ENCODE measurements at regions not wholly inside any gene's neighbourhood (a gene's known extent, or its start where the extent isn't known, plus 50 kb on each side); places are given as distances from the start of the nearest gene placed in this dataset.

- H3K4me3 ChIP-seq = no peak overlapping the region
- H3K36me3 ChIP-seq = no peaks in the 10 kb centered on the region
- DNase-seq (ENCODE audit: low read depth in 1 of 2, low spot score in 2 of 2) = no peak
- peaks cover 4% of the 10 kb centered on the region; the same call in 1 of the 2 replicates for H3K9me3 ChIP-seq (replicated peaks)
- H3K27me3 ChIP-seq (replicated peaks) = no peaks in the 10 kb centered on the region
- no peak overlapping the region for H3K27ac ChIP-seq
- no peaks in the 10 kb centered on the region for H3K4me1 ChIP-seq (replicated peaks)
Measured at GRCh38 chr10:10211409-10211808, 806.3 kb upstream of the CELF2 start.

DNA sequence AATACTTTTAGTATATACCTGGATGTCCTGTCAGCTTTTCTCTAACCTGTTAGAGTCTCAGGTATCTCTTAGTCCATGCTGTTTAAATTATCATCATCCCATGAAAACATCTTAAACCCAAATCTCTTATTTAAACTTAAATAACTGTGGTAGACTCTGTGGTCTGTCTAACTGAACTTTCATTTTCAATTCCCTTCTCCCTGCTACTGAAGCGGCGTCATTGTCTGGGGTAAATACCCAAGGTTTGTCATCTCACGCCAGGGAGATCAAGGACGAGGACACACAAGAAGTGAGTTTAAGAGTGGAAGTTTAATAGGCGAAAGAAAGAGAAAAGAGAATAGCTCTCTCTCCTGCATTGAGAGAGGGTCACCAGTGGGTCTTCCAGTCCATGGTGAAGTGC lies 804.4 kb upstream of the CELF2 start:
- no peaks in the 10 kb centered on the region; the same call in 1 of the 2 replicates for H3K9me3 ChIP-seq (replicated peaks)
- H3K27ac ChIP-seq = no peak overlapping the region
- no peaks in the 10 kb centered on the region for H3K4me1 ChIP-seq (replicated peaks)
- DNase-seq (ENCODE audit: low read depth in 1 of 2, low spot score in 2 of 2) = no peak
- no peaks in the 10 kb centered on the region for H3K36me3 ChIP-seq
- H3K4me3 ChIP-seq = no peak overlapping the region
- H3K27me3 ChIP-seq (replicated peaks) = no peaks in the 10 kb centered on the region

DNA sequence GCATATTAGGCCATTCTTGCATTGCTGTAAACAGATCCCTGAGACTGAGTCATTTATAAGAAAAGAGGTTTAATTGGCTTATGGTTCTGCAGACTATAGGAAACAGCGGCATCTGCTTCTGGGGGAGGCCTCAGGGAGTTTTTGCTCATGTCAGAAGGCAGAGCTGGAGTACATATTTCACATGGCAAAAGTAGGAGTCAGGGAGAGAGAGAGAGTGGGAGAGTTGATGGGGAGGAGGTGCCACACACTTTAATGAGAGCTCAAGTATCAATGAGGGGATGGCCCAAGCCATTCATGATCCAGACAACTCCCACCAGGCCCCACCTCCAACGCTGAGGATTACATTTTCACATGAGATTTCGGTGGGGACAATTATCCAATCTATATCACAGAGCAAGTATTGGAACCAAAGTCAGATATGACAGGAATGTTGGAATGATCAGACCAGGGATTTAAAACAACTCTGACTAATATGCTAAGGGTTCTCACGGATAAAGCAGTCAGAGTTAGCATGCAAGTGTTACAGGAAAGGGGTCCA lies 795.3 kb upstream of the CELF2 start:
- DNase-seq (ENCODE audit: low read depth in 1 of 2, low spot score in 2 of 2) = no peak
- Histone ChIP-seq H3K4me1 (replicated peaks) (no peaks in the 10 kb centered on the region), H3K27me3 (replicated peaks) (no peaks in the 10 kb centered on the region), H3K9me3 (replicated peaks) (peaks cover 7% of the 10 kb centered on the region), H3K36me3 (no peaks in the 10 kb centered on the region), H3K27ac (no peak overlapping the region), H3K4me3 (no peak overlapping the region)

DNA sequence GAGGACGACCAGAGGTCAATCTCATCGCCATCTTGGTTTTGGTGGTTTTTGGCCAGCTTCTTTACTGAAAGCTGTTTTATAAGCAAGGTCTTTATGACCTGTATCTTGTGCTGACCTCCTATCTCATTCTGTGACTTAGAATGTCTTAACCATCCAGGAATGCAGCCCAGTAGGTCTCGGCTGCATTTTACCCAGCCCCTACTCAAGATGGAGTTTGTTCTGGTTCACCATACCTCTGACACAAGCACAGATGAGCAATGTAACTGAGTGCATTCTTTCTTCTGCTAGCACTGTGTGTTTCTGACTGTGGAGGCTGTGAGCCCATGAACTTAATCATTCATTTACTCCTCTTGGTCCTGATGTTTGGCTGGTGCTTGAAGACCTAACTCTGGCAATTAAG lies 794.5 kb upstream of the CELF2 start:
- Histone ChIP-seq H3K36me3 (no peaks in the 10 kb centered on the region), H3K27me3 (replicated peaks) (no peaks in the 10 kb centered on the region), H3K9me3 (replicated peaks) (peaks cover 7% of the 10 kb centered on the region), H3K4me3 (no peak overlapping the region), H3K27ac (no peak overlapping the region), H3K4me1 (replicated peaks) (no peaks in the 10 kb centered on the region)
- DNase-seq (ENCODE audit: low read depth in 1 of 2, low spot score in 2 of 2) = no peak

DNA sequence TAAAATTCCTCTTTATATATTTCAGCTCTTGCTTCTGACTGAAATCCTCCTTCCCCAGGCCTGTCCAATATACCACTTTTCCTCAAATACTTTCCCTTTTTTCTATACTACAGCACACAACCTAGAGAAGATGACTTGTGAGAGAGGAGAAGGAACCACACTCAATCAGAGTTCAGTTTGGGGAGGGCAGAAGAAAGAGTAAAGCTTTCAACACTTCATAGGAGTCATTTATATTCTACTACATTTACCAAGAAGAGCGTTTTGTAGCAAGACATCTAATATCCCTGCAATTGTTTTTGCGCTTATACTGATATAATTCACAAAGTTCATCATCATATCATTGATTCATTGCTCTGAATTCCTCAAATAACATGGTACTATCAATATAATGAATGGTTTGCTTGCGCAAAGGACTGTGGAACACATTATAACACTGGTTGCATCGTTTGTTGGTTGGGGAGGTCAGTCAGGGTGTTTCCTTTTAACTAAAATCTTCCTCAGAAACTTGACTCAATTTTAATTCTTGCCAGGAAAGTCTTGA lies 792.5 kb upstream of the CELF2 start:
- DNase-seq (ENCODE audit: low read depth in 1 of 2, low spot score in 2 of 2) = no peak
- Histone ChIP-seq H3K4me3 (no peak overlapping the region), H3K9me3 (replicated peaks) (peaks cover 11% of the 10 kb centered on the region), H3K27me3 (replicated peaks) (no peaks in the 10 kb centered on the region), H3K4me1 (replicated peaks) (no peaks in the 10 kb centered on the region), H3K27ac (no peak overlapping the region), H3K36me3 (no peaks in the 10 kb centered on the region)

DNA sequence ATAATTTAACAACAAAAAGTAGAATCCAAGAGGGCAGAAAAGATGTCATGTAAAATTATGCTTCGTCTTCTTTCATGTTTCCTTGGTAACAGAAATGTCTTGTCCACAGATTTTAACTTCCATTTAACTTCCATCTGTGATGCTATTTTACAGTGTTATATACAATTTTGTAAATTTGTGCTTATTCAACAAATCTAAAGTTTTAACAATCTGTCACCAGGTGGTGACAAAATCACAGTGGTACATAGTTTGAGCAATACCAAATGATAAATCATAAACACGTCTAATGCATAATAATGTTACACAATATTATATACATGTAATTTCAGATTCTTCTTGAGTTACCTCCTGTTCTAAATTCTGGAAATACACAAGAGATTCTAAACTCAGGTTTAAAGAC lies 784.4 kb upstream of the CELF2 start:
- Histone ChIP-seq H3K36me3 (no peaks in the 10 kb centered on the region), H3K4me3 (no peak overlapping the region), H3K4me1 (replicated peaks) (no peaks in the 10 kb centered on the region), H3K27ac (no peak overlapping the region), H3K27me3 (replicated peaks) (no peaks in the 10 kb centered on the region), H3K9me3 (replicated peaks) (peaks cover 10% of the 10 kb centered on the region)
- no peak for DNase-seq (ENCODE audit: low read depth in 1 of 2, low spot score in 2 of 2)

GRCh38 chr10:10235003-10235402 lies 782.7 kb upstream of the CELF2 start:
- Histone ChIP-seq H3K27me3 (replicated peaks) (no peaks in the 10 kb centered on the region), H3K4me3 (no peak overlapping the region), H3K4me1 (replicated peaks) (no peaks in the 10 kb centered on the region), H3K9me3 (replicated peaks) (peaks cover 6% of the 10 kb centered on the region), H3K27ac (no peak overlapping the region), H3K36me3 (no peaks in the 10 kb centered on the region)
- no peak for DNase-seq (ENCODE audit: low read depth in 1 of 2, low spot score in 2 of 2)

GRCh38 chr10:10247585-10247984 lies 770.1 kb upstream of the CELF2 start:
- Histone ChIP-seq H3K27me3 (replicated peaks) (no peaks in the 10 kb centered on the region), H3K9me3 (replicated peaks) (peaks cover 2% of the 10 kb centered on the region; the same call in 1 of the 2 replicates), H3K4me3 (no peak overlapping the region), H3K36me3 (no peaks in the 10 kb centered on the region), H3K27ac (no peak overlapping the region), H3K4me1 (replicated peaks) (no peaks in the 10 kb centered on the region)
- no peak for DNase-seq (ENCODE audit: low read depth in 1 of 2, low spot score in 2 of 2)

DNA sequence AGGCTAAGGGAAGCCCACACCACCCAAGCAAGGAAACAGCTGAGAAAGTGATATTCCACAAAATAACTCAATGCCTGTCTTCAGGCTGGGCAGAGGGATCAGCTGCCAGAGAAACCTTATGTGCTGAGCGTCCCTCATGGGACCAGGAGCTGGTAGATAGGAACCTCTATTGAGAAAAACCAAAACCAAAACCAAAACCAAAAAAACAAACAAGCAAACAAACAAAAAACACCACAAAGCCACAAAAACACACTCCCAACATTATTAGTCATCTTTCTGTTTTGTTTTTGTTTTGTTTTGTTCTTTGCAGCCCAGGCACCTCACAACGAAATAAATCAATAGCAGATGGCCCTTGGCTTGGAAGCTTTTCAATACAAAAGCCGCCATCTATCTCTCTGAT lies 760.8 kb upstream of the CELF2 start:
- DNase-seq (ENCODE audit: low read depth in 1 of 2, low spot score in 2 of 2) = no peak
- Histone ChIP-seq H3K27ac (no peak overlapping the region), H3K27me3 (replicated peaks) (no peaks in the 10 kb centered on the region), H3K36me3 (no peaks in the 10 kb centered on the region), H3K9me3 (replicated peaks) (peaks cover 3% of the 10 kb centered on the region), H3K4me1 (replicated peaks) (no peaks in the 10 kb centered on the region), H3K4me3 (no peak overlapping the region)

DNA sequence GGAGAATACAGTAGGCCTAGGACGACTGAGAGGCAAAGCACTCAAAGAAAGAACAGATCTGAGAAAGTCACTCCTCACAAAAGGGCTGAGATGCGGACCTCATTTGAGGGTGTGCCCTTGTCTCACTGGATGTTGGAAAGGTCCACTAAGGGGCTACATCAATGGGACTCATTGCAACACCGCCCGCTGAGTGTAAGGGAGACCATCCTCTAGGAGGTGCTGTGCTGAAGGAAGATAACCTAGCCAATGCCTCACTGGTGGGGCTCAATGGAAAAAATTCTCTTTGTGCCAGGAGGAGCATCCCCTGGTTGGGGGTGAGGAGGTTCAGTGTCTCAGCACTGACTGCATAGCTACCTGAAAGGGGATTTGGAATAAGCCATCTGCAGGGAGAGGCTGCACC lies 758.7 kb upstream of the CELF2 start:
- Histone ChIP-seq H3K36me3 (no peaks in the 10 kb centered on the region), H3K9me3 (replicated peaks) (peaks cover 3% of the 10 kb centered on the region), H3K27ac (no peak overlapping the region), H3K4me3 (no peak overlapping the region), H3K4me1 (replicated peaks) (no peaks in the 10 kb centered on the region), H3K27me3 (replicated peaks) (no peaks in the 10 kb centered on the region)
- DNase-seq (ENCODE audit: low read depth in 1 of 2, low spot score in 2 of 2) = no peak

- Histone ChIP-seq H3K27ac (no peak overlapping the region), H3K4me3 (no peak overlapping the region), H3K4me1 (replicated peaks) (no peaks in the 10 kb centered on the region), H3K36me3 (no peaks in the 10 kb centered on the region), H3K9me3 (replicated peaks) (peaks cover 3% of the 10 kb centered on the region; the same call in 1 of the 2 replicates), H3K27me3 (replicated peaks) (no peaks in the 10 kb centered on the region)
- no peak for DNase-seq (ENCODE audit: low read depth in 1 of 2, low spot score in 2 of 2)
Measured at GRCh38 chr10:10270126-10271050, 747.3 kb upstream of the CELF2 start.

DNA sequence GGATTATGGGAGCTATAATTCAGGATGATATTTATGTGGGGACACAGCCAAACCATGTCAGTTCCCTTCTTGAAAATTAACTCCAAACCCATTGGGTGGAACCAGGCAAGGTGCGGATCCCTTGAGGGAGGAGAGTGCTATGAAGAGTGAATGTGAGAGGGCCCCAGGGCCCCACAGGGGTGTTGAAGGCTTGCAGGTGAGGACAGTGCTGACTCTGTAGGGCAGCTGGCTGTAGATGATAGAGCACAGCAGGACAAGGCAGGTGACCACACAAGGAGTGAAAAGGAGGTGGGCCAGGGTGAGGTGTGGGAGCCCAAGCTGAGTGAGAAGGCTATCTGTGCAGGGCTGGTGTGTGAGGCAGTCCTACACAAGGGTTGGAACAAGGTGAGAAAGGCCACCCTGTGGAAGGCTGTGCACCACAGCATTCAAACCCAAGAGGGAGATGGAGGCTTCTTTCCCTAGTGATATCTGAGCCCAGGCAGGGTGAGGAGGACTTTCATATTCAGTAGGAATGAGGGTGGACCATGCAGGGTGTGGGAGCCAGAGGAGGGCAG lies 746.0 kb upstream of the CELF2 start:
- no peak for DNase-seq (ENCODE audit: low read depth in 1 of 2, low spot score in 2 of 2)
- Histone ChIP-seq H3K9me3 (replicated peaks) (peaks cover 3% of the 10 kb centered on the region; the same call in 1 of the 2 replicates), H3K4me3 (no peak overlapping the region), H3K4me1 (replicated peaks) (no peaks in the 10 kb centered on the region), H3K27ac (no peak overlapping the region), H3K36me3 (no peaks in the 10 kb centered on the region), H3K27me3 (replicated peaks) (no peaks in the 10 kb centered on the region)

DNA sequence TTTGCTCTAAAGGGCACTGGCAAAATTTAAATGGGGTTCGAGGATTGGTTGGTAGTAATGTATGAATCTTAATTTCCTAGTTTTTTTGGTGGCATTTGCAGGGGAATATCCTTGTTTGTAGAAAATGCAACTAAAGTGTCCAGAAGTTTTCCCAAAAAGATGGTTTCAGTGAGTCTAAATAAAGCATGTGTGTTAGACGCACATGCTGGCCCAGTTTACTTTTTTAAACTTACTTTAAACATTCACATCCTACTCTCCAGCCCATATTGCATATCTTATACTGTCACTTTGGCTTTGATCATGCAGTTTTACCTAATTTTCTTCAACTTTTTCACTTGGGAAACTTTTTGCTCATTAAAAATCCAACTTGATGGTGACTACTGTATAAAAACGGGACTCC lies 744.0 kb upstream of the CELF2 start:
- DNase-seq (ENCODE audit: low read depth in 1 of 2, low spot score in 2 of 2) = no peak
- no peaks in the 10 kb centered on the region; the same call in 1 of the 2 replicates for H3K9me3 ChIP-seq (replicated peaks)
- no peak overlapping the region for H3K4me3 ChIP-seq
- H3K27me3 ChIP-seq (replicated peaks) = no peaks in the 10 kb centered on the region
- no peaks in the 10 kb centered on the region for H3K4me1 ChIP-seq (replicated peaks)
- H3K27ac ChIP-seq = no peak overlapping the region
- H3K36me3 ChIP-seq = no peaks in the 10 kb centered on the region

- no peaks in the 10 kb centered on the region for H3K27me3 ChIP-seq (replicated peaks)
- no peak overlapping the region for H3K4me3 ChIP-seq
- H3K27ac ChIP-seq = no peak overlapping the region
- no peaks in the 10 kb centered on the region for H3K4me1 ChIP-seq (replicated peaks)
- no peaks in the 10 kb centered on the region for H3K9me3 ChIP-seq (replicated peaks)
- no peaks in the 10 kb centered on the region for H3K36me3 ChIP-seq
- DNase-seq (ENCODE audit: low read depth in 1 of 2, low spot score in 2 of 2) = no peak
Measured at GRCh38 chr10:10279906-10280305, 737.8 kb upstream of the CELF2 start.
